ENCODE measurements at regions not wholly inside any gene's neighbourhood (a gene's known extent, or its start where the extent isn't known, plus 50 kb on each side); places are given as distances from the start of the nearest gene placed in this dataset.
"Not testable (repeated sequence)": the region's sequence is repeated elsewhere in the genome, so short reads cannot be mapped to it uniquely, and the experiment has no call there.

DNA sequence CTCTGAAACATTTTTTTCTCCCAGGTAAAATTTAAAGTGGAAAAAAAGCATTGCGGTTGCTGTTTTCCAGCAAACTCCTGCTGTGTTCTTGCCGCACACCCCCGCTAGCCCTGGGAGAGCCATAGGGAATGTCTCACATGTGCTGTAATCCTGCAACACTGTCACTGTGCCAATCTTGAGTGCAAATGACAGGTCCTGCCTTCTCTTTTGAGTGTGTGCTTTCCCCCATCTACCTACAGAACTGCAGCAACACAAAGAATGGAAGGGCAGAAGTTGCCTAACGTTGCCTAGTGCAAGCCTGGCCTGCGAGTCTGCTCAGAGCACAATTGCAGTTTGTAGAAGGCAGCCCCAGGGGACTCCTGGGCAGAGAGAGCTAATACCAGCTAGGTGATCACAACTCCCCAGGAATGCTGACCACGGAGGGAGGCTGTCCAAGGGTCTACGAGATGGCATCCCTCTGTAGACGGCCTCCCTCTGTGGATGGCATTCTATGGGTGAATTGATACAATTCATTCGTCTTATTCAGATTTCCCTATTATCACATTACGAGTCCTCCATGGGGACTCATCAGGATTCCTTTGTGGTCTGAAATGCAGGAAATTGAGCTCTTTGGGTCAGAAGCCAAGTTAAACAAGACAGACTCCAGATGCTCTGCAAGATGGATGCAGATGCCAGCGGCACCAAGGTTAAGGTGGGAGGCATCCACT lies 172.6 kb upstream of the S1PR3 start:
- no peak for DNase-seq

DNA sequence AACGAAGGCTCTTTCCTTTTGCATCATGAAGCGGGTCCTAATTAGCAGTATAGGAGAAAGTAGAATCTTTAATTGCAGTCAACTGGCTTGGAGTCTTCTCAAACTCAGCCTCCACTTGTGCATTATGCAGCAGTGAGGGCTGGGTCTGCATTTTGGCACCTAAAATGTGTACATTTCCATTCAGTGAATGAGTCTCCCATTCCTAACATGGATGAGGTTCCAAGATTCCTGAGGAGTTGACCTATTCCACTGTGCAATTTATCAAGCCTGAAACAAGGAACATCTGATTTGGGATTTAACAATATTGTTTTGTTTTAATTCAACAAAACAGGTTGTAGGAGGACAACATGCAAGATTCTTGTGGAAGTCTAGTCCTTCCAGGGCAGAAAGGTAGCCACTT lies 171.8 kb upstream of the S1PR3 start:
- no peak for DNase-seq

DNA sequence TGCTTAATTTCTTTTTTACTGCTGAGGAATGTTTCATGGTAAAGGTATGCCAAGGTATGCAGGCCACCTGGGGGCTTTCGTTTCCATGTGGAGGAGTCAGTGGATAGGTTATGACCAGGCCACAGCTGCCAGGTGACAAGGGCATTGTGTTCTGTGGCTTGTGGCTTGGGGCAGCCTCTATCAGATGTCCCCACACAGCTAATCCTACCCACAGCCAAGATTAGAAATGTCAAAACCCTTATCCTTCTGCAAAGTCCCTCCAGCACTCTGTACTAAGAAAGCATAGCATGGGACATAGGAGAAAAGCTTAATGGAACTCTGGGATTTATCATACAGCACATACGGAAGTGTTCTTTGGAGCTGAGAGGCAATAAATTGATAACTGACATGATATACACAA lies 171.2 kb upstream of the S1PR3 start:
- DNase-seq, result no peak

DNA sequence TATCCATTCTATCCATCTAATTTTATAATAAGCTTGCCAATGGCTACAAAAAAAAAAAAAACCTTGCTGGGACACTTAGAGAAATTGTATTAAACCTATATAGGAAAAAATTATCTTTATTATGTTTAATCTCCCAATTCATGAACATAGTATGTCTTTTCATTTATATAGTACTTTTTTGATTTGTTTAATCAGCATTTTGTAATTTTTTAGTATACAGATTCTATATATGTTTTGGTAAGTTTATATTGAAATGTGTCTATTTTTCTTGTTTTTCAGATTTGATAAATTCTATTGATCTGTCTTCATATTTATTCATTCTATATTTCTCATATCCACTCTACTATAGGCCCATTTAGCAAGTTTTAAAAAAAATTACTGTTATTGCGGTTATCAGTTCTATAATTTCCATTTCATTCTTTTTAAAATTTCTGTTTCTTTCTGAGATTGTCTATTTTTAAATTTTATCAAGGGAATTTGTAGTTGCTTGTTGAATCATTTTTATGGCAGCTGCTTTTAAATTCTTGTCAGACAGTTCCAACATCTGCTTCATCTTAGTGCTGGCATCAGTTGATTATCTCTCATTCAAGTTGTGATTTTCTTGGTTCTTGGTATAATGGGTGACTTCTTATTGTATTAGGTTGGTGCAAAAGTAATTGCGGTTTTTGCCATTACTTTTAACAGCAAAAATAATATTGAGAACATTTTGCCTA lies 170.1 kb upstream of the S1PR3 start:
- DNase-seq, result no peak

DNA sequence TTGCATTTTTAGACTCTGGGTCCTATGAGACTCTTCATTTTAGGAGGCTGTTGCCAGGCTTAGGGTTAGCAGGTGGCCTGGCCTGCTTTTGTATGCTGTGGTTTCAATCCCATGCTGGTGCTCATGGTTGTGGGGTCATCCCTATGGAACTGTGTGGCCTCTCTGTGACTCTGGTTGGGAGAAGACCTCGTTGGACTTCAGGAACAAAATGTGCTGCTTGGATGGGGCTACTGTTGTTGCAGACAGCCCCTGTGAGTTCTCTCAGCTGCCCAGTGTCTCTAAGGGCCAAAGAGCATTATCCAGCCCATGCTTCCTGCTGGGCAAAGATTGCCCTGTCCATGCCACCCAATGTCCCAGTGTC lies 169.5 kb upstream of the S1PR3 start:
- DNase-seq, result no peak

DNA sequence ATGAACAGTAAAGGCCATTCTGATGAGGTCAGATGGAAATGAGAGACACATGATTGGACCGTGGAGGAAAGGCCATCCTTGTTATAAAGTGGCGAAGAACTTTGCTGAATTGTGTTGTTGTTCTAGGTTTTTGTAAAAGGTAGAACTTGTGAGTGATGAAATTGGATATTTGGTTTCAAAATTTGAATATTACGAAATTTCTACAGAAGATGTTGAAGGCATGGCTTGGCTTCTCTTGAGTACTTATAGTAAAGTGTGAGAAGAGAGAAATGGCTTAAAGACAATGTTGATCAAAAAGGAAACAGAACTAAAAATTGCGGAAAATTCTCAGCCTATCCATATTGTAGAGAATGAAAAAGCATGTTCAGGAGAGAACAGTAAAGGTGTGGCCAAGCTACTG lies 166.6 kb upstream of the S1PR3 start:
- no peak for DNase-seq

DNA sequence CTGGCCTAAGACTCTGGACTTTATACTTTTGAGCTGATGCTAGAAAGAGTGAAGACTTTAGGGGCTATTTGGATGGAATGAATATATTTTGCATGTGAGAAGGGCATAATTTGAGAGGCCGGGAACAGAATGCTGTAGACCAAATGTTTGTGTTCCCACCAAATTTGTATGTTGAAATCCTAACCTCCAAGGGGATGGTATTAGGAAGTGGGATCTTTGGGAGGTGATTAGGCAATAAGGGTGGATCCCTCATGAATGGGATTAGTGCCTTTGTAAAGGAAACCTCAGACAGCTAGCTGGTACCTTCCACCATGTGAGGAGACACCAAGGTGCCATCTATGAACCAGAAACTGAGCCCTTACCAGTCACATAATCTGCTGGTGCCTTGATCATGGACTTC lies 165.1 kb upstream of the S1PR3 start:
- no peak for DNase-seq

DNA sequence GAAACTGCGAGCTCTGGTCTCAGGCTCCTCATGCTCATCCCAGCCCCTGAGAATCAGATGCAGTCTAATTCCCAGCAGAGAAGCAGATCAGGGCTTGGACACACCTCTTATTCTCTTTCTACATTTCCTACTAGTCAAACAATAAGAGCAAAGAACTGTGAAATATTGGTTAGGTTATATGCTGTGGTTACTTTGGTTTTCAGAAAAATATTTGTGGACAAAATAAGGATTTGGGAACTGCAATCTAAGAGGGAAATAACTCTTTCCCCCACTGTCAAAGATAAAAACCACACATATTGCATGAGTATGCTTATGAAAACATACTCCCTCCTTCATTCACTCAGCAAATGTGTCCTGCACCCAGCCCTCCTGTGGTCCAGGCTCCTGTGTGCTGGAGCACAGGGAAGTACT lies 164.5 kb upstream of the S1PR3 start:
- no peak for DNase-seq

DNA sequence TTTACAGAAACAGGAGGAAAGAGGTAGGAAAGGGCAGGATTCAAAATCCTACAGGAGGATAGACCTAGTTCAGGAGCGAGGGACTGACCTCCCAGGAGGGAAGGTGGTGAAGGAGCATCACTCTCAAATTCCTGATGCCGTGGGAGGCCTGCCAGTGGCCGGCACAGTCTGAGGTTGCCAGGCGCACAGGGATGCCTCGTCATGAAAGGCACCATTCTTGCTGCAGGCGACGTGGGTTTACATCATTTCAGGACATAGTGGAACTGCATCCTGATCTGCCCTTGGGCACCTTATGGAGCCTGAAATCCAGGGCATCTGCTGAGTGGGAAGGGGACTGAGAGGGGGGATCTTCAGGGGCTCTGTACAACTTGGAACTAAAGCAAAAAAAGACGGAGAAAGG lies 163.2 kb upstream of the S1PR3 start:
- DNase-seq, result no peak

DNA sequence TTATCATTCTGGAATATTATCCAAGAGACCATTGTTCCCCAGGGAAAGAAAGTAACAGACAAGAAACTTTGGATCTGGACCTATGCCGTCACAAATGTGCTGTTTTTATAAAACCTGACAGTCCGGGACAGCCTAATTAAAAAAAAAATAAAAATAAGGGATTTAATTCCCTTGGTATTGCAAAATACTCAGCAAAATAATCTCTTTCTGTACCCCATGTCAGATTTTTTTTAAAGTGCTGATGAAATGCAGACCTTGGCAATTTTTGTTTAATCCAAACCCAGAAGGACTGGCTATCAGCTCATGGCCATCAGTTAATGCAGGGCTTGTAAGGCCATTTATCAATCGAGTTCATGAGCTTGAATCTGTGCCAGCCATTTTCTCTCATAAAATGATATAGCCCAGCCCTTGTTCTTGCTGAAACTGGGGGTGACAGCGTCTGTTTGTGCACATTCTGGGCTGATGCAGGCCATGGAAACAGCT lies 162.7 kb upstream of the S1PR3 start:
- no peak for DNase-seq

DNA sequence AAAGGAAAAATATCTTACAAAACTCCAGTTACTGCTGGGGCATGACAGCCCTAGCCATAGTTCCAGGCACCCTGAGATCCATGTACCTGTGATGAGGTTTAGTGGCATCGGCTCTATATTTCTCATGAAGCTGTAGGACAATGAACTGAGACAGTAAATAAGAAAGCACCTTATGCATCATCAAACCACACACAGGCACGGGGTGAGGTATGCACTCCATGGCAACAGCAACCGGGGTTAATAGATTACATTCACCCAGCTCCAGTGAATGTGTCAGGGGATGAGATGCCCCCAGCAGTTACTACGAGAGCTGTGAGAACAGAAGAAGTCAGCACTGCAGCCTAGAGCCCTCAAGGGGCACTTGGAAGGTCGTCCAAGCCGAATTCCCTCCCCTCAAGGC lies 162.0 kb upstream of the S1PR3 start:
- no peak for DNase-seq

DNA sequence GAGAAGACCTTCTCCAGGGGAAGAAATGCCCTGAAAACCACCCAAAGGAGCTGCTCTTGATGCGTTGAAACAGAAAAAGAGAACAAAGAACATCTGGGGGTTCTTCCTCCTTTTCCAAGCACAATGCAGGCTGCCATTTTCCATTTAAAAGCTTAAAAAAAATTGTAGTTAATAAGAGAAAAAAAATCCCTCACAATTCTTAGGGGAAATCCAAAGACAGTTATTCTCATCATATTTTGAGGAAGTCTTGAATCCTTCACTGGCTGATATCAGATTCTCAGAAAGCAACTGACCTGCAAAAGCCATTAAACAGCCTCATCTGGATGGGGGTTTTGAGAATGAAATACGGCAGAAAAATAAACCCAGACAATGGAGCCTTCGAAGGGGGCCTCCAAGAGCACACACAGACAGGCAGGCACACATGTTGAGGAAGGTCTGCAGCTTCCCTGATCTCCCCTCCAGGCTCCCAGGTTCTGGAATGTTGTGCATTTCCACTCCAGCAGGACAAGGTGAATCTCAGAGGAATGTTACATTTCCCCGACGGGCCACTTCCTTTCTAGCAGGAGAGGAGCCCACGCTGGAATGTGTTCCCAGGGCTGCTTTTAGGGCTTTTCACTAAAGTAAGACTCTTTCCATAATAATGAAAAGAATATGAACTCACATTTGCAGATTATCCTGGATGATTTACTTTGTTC lies 159.4 kb upstream of the S1PR3 start:
- DNase-seq, result no peak

DNA sequence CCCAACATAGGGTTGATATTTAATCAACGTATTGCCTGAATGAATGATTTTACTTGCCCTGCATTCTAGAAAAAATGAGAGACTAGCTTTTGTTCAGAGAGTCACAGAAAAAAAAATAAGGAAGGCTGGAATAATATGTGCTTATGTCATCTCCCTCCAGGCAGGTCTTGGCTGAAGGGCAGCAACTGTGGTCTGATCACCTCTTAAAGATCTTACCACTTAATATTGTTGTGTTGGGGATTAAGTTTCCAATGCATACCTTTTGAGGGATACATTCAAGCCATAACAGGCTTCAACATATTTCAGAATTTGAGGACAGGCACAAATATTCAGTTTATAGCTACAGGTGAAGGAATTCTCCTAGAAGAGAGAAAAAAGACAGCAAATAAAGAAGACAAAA lies 157.3 kb upstream of the S1PR3 start:
- DNase-seq, result no peak

DNA sequence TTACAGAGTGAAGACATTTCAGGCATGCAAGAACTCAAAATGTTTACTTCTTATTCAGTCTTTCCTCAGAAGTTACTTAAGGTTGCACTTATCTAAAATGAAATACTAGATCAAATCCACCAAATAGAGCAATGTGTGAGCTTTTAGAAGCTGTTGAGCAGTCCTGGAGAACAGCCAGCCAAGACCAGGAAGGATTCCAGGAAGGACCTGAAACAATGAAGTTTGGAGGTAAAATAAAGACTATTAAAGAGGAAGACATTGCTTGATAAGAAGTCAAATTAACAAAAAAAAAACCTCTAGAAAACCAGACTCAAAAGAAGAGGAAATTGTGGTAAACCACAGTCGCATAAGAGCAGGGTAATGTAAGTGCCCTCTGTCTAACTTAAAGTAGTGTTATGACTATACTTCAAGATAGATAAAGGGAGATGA lies 156.2 kb upstream of the S1PR3 start:
- no peak for DNase-seq

DNA sequence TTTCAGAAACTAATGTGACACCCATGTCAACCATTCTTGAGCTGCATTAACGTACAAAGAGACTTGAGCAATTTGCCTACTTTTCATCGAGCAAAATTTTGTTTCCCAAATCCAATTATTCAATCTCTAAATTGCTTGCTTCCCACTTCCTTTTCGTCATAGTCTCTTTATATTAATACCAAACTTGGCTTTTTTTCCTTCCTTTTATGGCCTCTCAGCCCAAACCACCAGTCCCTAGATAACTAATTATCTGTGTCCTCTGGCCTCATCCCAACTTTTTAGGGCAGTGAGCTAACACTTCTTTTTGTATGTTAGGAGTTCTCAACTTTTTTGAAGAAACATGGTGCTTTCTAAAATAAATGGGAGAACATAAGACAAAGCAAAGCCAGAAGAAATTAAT lies 155.5 kb upstream of the S1PR3 start:
- no peak for DNase-seq

DNA sequence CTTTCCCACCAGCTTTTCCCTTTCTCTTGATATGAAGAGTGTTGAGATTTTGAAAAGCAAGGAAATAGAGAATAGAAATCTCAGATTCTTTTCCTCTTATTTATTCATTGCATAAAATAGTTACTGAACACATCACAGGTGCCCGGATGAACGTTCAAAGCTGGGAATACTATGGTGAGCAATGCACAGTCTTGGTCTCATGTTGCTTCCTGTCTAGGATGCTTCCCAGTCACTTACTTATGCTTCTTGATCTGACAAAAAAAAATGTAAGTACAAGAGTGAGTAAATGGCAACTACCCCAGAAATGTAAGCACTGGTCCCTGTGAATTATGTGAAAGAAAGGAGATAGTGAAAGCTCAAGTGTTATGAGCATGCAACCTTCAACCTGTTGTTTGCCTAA lies 153.5 kb upstream of the S1PR3 start:
- DNase-seq, result no peak

DNA sequence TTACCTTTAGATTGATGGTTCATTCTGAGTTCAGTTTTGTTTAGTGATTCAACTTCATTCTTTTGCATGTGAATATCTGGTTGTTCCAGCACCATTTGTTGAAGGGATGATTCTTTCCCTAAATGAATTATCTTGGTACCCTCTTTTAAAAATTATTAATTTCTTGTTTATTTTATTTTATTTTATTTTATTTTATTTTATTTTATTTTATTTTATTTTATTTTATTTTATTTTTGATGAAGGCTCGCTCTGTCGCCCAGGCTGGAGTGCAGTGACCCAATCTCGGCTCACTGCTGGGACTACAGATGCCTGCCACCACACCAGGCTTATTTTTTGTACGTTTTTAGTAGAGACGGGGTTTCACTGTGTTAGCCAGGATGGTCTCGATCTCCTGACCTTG lies 141.4 kb upstream of the S1PR3 start:
- not testable (repeated sequence) for DNase-seq

DNA sequence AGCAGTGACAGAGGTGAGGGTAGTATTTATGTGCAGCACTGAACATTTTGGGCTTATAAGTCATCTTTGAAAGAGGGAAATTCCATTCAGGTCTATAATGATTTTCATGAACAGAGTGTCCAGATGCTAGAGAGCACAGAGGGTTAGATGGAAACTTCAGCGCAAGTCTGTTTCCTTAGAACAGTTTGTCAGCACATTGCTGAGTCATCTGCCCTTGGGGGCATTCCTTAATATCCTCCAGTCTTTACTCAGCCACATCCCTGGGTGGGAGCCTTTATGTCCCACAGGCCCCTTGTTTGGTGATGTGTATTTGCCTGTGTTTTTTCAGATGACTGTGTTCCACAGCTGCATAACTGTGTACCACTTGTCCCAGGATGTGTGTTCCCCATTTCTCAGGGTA lies 138.5 kb upstream of the S1PR3 start:
- no peak for DNase-seq

DNA sequence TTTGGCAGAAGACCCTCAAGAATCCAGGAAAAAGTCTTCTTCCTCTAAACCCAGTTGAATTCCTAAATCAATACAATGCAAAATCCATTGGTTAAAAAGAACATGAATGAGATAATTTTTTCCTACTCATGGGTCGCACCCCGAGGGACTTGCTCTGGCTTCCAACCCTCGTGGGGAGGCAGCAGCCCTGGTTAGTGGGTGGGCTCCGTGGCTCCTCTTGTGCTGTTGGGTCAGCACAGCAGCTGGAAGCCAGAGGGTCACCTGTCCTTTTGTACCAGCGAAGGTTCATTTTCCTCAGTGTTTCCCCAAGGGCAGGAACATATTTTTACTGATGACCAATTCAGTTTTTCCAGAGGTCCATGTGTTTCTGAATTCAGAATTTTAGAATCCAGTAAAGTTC lies 120.6 kb upstream of the S1PR3 start:
- DNase-seq, result no peak

DNA sequence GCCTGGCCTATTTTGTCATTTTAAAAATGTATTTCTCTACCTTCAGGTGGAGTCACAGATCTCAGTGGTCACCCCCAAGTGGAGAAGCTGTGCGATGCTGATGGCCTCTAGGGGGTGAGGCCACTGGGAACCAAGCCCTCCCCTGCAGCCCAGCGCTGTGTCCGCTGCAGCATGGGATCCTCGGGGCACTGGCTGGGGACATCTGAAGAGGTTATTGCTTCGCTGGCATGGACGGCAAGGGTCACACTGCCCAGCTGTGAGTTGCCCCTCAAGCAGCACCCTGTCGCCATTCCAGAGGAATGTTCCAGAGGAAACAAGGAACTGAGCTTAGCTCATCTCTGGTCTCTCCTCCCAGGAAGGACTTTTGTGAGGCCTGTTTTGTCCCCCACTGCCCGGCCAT lies 119.6 kb upstream of the S1PR3 start:
- DNase-seq, result no peak

DNA sequence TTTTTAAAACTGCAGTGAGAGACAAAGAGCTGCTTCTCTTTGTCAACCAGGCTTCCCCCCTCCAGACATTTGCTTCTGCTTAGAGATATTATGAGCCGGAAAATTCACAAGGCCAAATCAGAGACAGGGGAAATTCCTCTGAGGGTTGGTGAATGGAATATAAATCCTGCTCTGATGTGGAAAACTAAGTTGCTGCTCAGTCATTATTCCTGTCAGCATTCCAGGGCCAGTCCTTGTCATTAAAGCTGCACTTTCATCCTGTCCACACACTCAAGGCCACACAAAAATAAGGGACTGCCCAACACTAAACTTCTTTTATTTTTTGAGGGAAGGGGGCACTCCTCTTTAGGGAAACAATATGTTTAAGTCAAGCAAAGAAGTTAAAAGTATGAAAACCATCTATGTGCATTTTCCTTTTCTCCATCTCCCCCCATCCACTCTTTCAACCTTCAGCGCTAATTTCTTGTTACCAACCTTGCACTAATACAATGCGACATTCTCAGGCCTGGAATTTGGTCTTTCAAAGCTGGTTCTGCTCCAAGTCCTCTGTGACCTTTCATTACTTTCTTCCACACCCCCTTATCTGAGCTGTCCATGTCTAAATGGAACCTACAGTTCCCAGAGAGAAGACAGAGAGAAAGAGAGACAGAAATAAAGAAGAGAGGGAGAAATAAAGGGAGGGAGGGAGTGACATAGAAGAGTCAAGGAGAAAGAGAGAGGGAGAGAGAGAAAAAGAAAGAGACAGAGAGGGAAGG lies 118.9 kb upstream of the S1PR3 start:
- DNase-seq, result no peak

DNA sequence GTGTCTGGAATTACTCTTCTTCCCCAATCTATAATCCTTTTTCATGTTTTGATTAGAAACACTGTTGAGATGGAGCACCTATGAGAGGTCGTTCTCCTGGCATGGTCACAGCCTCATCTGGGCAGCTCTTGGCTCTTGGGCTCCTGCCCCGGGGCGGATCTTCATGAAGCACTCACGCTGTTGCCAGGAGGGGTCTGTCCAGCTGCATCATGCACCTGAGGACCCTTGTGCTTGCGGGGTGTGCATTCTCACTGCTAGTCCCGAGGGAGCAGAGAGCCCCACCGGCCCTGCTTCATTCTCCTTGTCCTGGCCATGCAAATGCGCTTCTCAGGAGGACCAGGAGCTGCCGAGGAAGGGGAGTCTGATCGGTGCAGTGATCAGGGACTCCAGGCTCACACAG lies 117.6 kb upstream of the S1PR3 start:
- no peak for DNase-seq

DNA sequence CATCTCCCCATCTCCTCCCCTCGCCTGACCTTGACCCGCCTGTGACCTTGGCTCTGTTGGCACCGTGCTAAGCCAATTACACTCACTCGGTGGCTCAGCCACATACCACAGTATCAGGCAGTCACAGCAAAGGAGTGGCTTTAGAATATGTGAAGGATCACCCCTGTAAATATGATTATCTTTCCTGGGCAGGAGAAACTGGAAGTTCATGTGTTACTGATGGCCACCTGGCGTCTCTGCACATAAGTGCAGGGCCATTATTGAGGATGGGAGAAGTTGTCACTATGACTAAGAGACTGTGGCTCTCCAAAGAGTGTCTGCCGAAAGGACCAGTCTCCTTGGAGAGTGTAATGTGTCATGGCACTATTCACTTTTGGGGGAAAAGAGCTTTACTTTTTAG lies 116.9 kb upstream of the S1PR3 start:
- no peak for DNase-seq
